Breast epithelium (tissue), 4 donors: ENCODE measurements at regions not wholly inside any gene's neighbourhood (a gene's known extent, or its start where the extent isn't known, plus 50 kb on each side); places are given as distances from the start of the nearest gene placed in this dataset.

Experiments
- DNase-seq, 2 donors: peaks; one replicate each; pipeline ENCODE4 v3.0.0-alpha.2; 2019; ENCODE audit warnings: low spot score in 2 of 2
- H3K27ac ChIP-seq, 2 donors: fragments of 200-600 bp; sonication (generic) in 1 of 2; one replicate each; pipeline ENCODE4 v1.5.1; 2016 to 2019; ENCODE audit warnings: mild to moderate bottlenecking in 1 of 2
- H3K27me3 ChIP-seq, 2 donors: fragments of 200-600 bp; sonication (generic) in 1 of 2; one replicate each; pipeline versions ENCODE4 v1.5.1 to v1.6.0; 2017 to 2019; ENCODE audit warnings: control low read depth in 1 of 2, mild to moderate bottlenecking in 1 of 2
- H3K36me3 ChIP-seq: fragments of 200-600 bp; one replicate; pipeline ENCODE4 v1.5.1; 2019
- H3K4me1 ChIP-seq, 2 donors: fragments of 200-600 bp; sonication (generic); one replicate each; pipeline ENCODE4 v1.5.1; 2016 to 2019; ENCODE audit warnings: control low read depth in 1 of 2
- H3K4me3 ChIP-seq, 3 donors: fragments of 200-600 bp; sonication (generic); 1 replicate in 2 of 3; 2 replicates in 1 of 3; pipeline ENCODE4 v1.5.1; 2016 to 2019; ENCODE audit warnings: mild to moderate bottlenecking in 3 of 3, moderate library complexity in 2 of 3
- H3K9me3 ChIP-seq, 2 donors: fragments of 200-600 bp; sonication (generic) in 1 of 2; one replicate each; pipeline ENCODE4 v1.5.1; 2016 to 2019; ENCODE audit warnings: control low read depth in 1 of 2
- POLR2A ChIP-seq: fragments of 450-650 bp; IDR thresholded peaks from one replicate; pipeline ENCODE4 v1.6.1; 2016; ENCODE audit warnings: antibody characterized with exemption, mild to moderate bottlenecking, moderate library complexity
- POLR2AphosphoS5 ChIP-seq, 3 donors: sonication (generic); formaldehyde crosslinking; IDR thresholded peaks; one replicate each; pipeline ENCODE4 v1.6.1; 2017; ENCODE audit warnings: antibody characterized with exemption in 3 of 3
- intact Hi-C: fragments of 100-400 bp; cut with DNase I; formaldehyde crosslinking; loops from one replicate; pipeline ENCODE4 v1.15.1; 2023; ENCODE audit warnings: low total_unique reads
- TF ChIP-seq, protein P1 (sequence below), 3 donors: fragments of 450-650 bp; IDR thresholded peaks; one replicate each; pipeline ENCODE4 v1.5.1; 2016 to 2017; ENCODE audit warnings: antibody characterized with exemption in 3 of 3, mild to moderate bottlenecking in 3 of 3, moderate library complexity in 3 of 3

DNA sequence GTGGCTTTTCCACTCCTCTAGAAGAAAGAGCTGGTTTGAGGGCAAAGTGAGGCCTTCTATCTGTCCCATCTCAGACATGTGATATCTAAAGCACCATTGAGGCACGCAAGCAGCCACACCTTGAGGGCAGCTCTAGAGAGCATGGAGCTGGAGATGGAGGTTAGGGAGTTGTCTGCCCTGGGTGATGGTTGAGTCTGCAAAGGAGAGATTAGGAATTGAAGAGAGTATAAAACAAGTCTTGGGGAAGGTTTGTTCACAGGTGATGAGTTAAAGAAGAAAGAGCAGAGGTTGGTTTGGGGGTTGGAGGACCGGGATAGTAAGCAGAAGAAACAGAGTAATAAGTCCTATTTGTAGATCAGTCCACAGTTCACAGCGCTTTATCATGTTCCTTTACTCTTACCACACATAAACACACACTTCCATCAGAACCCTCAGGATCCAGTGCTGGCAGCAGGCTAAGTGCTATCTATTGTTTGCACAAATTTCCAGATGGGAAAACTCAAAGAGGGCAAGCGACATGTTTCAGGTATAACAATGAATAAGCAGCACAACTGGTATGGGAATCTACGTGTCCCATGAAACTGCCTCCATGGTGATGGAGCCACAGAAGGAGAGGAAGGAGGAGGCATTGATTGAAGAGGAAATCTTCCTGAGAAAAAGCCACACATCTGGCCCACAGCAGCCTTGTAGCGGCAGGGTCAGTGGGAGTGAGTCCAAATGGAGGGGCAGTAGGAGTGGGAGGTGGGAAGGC, 65.8 kb downstream of the RASSF10 start:
- Histone ChIP-seq H3K4me3 (no peak overlapping the region), H3K9me3 (no peaks in the 10 kb centered on the region), H3K27ac (no peak overlapping the region), H3K36me3 (no peaks in the 10 kb centered on the region), H3K4me1 (no peaks in the 10 kb centered on the region), H3K27me3 (no peaks in the 10 kb centered on the region)
- TF ChIP-seq POLR2A (no peak), POLR2AphosphoS5 (IDR thresholded peaks at IDR 0.05) (no peak)
- TF ChIP-seq, protein P1, sequence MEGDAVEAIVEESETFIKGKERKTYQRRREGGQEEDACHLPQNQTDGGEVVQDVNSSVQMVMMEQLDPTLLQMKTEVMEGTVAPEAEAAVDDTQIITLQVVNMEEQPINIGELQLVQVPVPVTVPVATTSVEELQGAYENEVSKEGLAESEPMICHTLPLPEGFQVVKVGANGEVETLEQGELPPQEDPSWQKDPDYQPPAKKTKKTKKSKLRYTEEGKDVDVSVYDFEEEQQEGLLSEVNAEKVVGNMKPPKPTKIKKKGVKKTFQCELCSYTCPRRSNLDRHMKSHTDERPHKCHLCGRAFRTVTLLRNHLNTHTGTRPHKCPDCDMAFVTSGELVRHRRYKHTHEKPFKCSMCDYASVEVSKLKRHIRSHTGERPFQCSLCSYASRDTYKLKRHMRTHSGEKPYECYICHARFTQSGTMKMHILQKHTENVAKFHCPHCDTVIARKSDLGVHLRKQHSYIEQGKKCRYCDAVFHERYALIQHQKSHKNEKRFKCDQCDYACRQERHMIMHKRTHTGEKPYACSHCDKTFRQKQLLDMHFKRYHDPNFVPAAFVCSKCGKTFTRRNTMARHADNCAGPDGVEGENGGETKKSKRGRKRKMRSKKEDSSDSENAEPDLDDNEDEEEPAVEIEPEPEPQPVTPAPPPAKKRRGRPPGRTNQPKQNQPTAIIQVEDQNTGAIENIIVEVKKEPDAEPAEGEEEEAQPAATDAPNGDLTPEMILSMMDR (IDR thresholded peaks at IDR 0.05): no peak
- DNase-seq: no peak
- intact Hi-C loops: no loop called here

DNA sequence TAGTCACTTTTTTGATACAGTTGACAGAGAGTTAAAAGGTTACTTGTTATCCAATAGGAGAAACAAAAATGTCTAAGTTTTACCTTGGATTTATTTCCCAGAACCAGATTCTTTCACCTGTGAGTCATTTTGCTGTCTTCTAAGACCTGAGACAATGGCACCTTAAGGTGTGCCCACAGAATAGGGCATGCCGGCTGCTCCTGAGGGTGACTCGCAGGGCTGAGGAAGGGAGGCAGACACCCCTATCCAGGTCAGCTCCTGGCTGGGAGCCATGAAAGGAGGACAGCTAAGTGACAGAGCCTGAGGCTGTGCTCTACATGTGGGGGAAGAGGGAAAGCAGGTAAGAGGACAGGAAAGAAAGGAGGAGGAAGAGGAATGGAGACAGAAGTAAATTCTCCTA, 67.8 kb downstream of the RASSF10 start:
- Histone ChIP-seq H3K4me1 (no peaks in the 10 kb centered on the region), H3K9me3 (no peaks in the 10 kb centered on the region), H3K27me3 (no peaks in the 10 kb centered on the region), H3K36me3 (no peaks in the 10 kb centered on the region), H3K4me3 (no peak overlapping the region), H3K27ac (no peak overlapping the region)
- TF ChIP-seq, protein P1 (IDR thresholded peaks at IDR 0.05): no peak
- TF ChIP-seq POLR2A (no peak), POLR2AphosphoS5 (IDR thresholded peaks at IDR 0.05) (no peak)
- intact Hi-C loops: no loop called here
- DNase-seq: no peak

DNA sequence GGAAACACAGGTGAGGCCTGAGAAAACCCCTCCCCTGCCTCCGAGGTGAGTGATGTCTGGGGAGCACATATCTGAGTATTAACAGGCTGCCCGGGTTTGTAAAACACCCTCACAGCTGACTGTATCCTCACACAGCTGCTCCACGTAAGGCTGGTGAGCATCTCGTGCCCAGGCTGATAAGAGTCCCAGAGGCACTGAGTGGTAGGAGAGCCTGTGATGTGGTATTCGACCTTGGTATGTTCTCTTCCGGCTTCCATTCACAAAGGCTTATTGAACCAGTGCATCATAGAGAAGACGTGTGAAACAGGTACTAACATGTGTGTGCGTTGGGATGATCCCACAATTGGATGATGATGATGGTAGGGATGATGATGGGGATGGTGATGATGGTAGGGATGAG, 71.7 kb downstream of the RASSF10 start:
- Histone ChIP-seq H3K4me3 (no peak overlapping the region), H3K4me1 (no peaks in the 10 kb centered on the region), H3K9me3 (no peaks in the 10 kb centered on the region), H3K27ac (no peak overlapping the region), H3K27me3 (no peaks in the 10 kb centered on the region), H3K36me3 (no peaks in the 10 kb centered on the region)
- TF ChIP-seq POLR2AphosphoS5 (IDR thresholded peaks at IDR 0.05): no peak
- TF ChIP-seq POLR2A: no peak
- TF ChIP-seq, protein P1 (IDR thresholded peaks at IDR 0.05): no peak
- intact Hi-C loops: no loop called here
- DNase-seq: no peak

DNA sequence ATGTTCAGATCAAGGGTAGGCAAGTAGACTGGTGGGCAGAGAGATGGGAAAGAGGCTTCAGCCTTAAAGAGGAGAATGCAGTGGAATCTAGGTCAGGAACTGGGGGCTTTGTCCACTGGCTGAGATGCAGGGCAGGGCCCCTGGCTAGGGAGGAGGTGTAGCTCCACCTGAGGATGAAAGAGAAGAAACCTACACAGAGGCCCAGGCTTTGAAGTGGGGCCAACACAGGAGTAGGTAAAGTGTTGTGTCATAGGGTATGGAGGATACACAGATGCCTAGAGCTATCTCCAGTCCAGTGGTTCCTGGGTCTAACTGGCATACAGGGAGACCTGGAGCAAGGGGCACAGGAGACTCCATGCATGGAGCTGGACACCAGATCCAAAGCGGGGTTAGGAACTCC, 73.5 kb downstream of the RASSF10 start:
- TF ChIP-seq, protein P1 (IDR thresholded peaks at IDR 0.05): no peak
- TF ChIP-seq POLR2AphosphoS5 (IDR thresholded peaks at IDR 0.05): no peak
- TF ChIP-seq POLR2A: no peak
- Histone ChIP-seq H3K27me3 (no peaks in the 10 kb centered on the region), H3K4me1 (no peaks in the 10 kb centered on the region), H3K4me3 (no peak overlapping the region), H3K36me3 (no peaks in the 10 kb centered on the region), H3K27ac (no peak overlapping the region), H3K9me3 (no peaks in the 10 kb centered on the region)
- DNase-seq: no peak
- intact Hi-C loops: no loop called here

DNA sequence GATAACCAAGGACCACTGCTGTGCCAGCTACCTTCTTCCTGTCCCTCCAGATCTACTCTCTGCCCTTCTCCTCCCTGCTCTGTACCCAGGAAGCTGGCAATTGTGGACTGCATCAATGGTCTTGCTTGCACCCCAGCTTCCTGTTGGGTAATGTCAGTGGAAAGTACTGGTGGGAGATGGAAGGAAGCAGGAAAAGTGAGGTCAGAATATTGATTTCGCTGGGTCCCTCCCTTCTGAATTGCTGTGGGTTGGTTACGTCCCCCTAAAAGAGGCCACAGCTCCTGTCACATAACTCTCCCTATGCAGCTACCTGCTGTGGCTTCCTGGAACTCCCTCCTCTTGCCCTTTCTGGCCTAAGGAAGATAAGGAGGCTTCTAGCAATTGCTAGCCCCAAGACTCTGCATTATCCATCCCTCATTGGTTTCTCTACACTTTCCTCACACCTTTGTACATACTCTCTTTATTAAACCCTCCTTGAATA, 81.2 kb downstream of the RASSF10 start:
- DNase-seq: no peak
- no peak overlapping the region for H3K4me3 ChIP-seq
- H3K4me1 ChIP-seq: no peaks in the 10 kb centered on the region
- H3K36me3 ChIP-seq: no peaks in the 10 kb centered on the region
- H3K27me3 ChIP-seq: no peaks in the 10 kb centered on the region
- no peak for TF ChIP-seq POLR2AphosphoS5 (IDR thresholded peaks at IDR 0.05)
- TF ChIP-seq, protein P1 (IDR thresholded peaks at IDR 0.05): no peak
- H3K27ac ChIP-seq: no peak overlapping the region
- intact Hi-C loops: no loop called here
- no peaks in the 10 kb centered on the region for H3K9me3 ChIP-seq
